B cell (primary cell): ENCODE measurements at regions not wholly inside any gene's neighbourhood (a gene's known extent, or its start where the extent isn't known, plus 50 kb on each side); places are given as distances from the start of the nearest gene placed in this dataset.

Experiments
- CTCF ChIP-seq: fragments of 200-600 bp; IDR thresholded peaks from one replicate; pipeline ENCODE4 v1.8.0; 2022; ENCODE audit warnings: antibody characterized with exemption, mild to moderate bottlenecking
- EZH2 ChIP-seq: IDR thresholded peaks from 2 replicates; pipeline ENCODE4 v1.6.1; 2012; ENCODE audit warnings: borderline replicate concordance, low read depth, mild to moderate bottlenecking, moderate library complexity, low read length; ENCODE audit not compliant: insufficient read depth, poor library complexity, severe bottlenecking

DNA sequence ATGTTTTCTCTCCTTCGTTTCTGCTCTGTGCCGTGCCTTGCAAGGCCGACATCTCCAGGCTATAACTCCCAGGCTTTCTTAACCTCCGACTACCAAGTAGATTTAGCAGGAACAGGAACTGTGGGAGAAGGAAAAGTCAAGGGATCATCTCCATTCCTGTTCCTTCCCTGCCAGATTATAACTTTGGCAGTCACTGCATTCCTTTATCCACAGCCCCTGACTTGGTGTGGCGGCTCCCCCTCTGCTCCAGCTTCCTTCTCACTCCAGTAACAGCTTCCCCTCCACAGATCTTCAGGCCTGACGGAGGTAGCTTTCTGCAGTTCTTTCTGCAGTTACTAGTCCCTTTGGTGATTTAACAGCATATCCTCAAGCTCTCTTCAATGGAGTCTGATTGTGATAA is 234.6 kb upstream of the MON1B start:
- TF ChIP-seq CTCF (no peak), EZH2 (no peak)
